H1 (cell line): ENCODE measurements at regions not wholly inside any gene's neighbourhood (a gene's known extent, or its start where the extent isn't known, plus 50 kb on each side); places are given as distances from the start of the nearest gene placed in this dataset.
A peak's percentile ranks its signal among the peaks of the same experiment; 100 is the strongest.

ENCODE experiments used
- CTCF ChIA-PET: fragments of 300-600 bp; sonication (Branson Sonifier 250); formaldehyde crosslinking; loops from one replicate; lab custom pipeline; 2021; ENCODE audit not compliant: partially characterized antibody; lab: Charles Lee
- POLR2A ChIA-PET: fragments of 300-600 bp; sonication (Branson Sonifier 250); formaldehyde crosslinking; loops from one replicate; lab custom pipeline; 2021; ENCODE audit warnings: inconsistent platforms; ENCODE audit not compliant: partially characterized antibody; lab: Charles Lee
- DNase-seq, 2 experiments: peaks; one replicate each; pipeline versions ENCODE4 v3.0.0 to v3.0.0-alpha.2; 2010 to 2022; ENCODE audit warnings: low spot score in 2 of 2, low read depth in 1 of 2, mixed read lengths in 1 of 2
- FAIRE-seq: peaks from 2 replicates; lab custom pipeline; 2011; peaks lifted over from hg19 to GRCh38; lab: Jason Lieb, UNC
- H2AFZ ChIP-seq: 2 replicates; pipeline ENCODE4 v1.8.1; 2012; ENCODE audit warnings: low read length, inconsistent platforms
- H2AK5ac ChIP-seq: 2 replicates; pipeline ENCODE4 v1.6.1; 2013; ENCODE audit warnings: low read depth, low read length
- H2BK120ac ChIP-seq: replicated peaks from 2 replicates; pipeline ENCODE3; 2013; ENCODE audit warnings: low read depth, low read length, inconsistent platforms
- H2BK12ac ChIP-seq: 2 replicates; pipeline ENCODE4 v1.6.1; 2013; ENCODE audit warnings: low read depth, low read length
- H2BK15ac ChIP-seq: 2 replicates; pipeline ENCODE4 v1.6.1; 2013; ENCODE audit warnings: low read length
- H2BK20ac ChIP-seq: 2 replicates; pipeline ENCODE4 v1.6.1; 2013; ENCODE audit warnings: low read length
- H2BK5ac ChIP-seq: 2 replicates; pipeline ENCODE4 v1.6.1; 2013; ENCODE audit warnings: low read depth, low read length
- H3K14ac ChIP-seq: 2 replicates; pipeline ENCODE4 v1.6.1; 2013; ENCODE audit warnings: inconsistent platforms; ENCODE audit not compliant: insufficient read length
- H3K18ac ChIP-seq: 2 replicates; pipeline ENCODE4 v1.6.1; 2013; ENCODE audit warnings: low read length; ENCODE audit errors: extremely low read depth
- H3K23ac ChIP-seq: 2 replicates; pipeline ENCODE4 v1.6.1; 2013; ENCODE audit warnings: inconsistent platforms; ENCODE audit not compliant: insufficient read length
- H3K23me2 ChIP-seq: 2 replicates; pipeline ENCODE4 v1.6.1; 2013; ENCODE audit warnings: low read depth, low read length
- H3K27ac ChIP-seq: 2 replicates; pipeline ENCODE4 v1.6.1; 2011; ENCODE audit warnings: low read depth, low read length, inconsistent platforms
- H3K27me3 ChIP-seq, 4 experiments: replicated peaks in 1 of 4; 1 replicate in 1 of 4; 2 replicates in 3 of 4; pipeline versions ENCODE4 v1.6.1 to v1.8.1; 2011 to 2013; ENCODE audit warnings: low read length in 3 of 4, mild to moderate bottlenecking in 3 of 4, inconsistent platforms in 2 of 4, mixed read lengths in 2 of 4, moderate library complexity in 1 of 4; ENCODE audit not compliant: control insufficient read depth in 3 of 4, insufficient read depth in 3 of 4; ENCODE audit errors: extremely low read depth in 1 of 4
- H3K36me3 ChIP-seq, 4 experiments: 2 replicates each; pipeline versions ENCODE4 v1.6.1 to v1.8.1; 2011 to 2013; ENCODE audit warnings: mild to moderate bottlenecking in 4 of 4, low read length in 3 of 4, moderate library complexity in 2 of 4, control low read depth in 1 of 4, inconsistent platforms in 1 of 4; ENCODE audit not compliant: insufficient read depth in 4 of 4, control insufficient read depth in 2 of 4
- H3K4ac ChIP-seq: replicated peaks from 2 replicates; pipeline ENCODE3; 2013; ENCODE audit warnings: low read length, low read depth, mixed read lengths, inconsistent platforms; ENCODE audit not compliant: insufficient read length
- H3K4me1 ChIP-seq, 4 experiments: replicated peaks in 1 of 4; 1 replicate in 1 of 4; 2 replicates in 3 of 4; pipeline versions ENCODE4 v1.6.1 to v1.8.1; 2011 to 2013; ENCODE audit warnings: low read length in 3 of 4, inconsistent platforms in 2 of 4, mixed read lengths in 1 of 4; ENCODE audit not compliant: insufficient read depth in 4 of 4, control insufficient read depth in 3 of 4
- H3K4me2 ChIP-seq, 2 experiments: 2 replicates each; pipeline versions ENCODE4 v1.6.1 to v1.8.1; 2011 to 2013; ENCODE audit warnings: low read depth in 2 of 2, low read length in 2 of 2, control low read depth in 1 of 2, inconsistent platforms in 1 of 2, mild to moderate bottlenecking in 1 of 2; ENCODE audit not compliant: insufficient read depth in 1 of 2
- H3K4me3 ChIP-seq, 4 experiments: fragments of 200-600, 300-600 bp in 1 of 4; sonication (generic), shearing (Covaris generic), sonication (Bioruptor Twin) in 1 of 4; 2 replicates each; pipeline versions ENCODE4 v1.5.1 to v1.8.1; 2011 to 2016; ENCODE audit warnings: low read length in 4 of 4, low read depth in 3 of 4, control low read depth in 2 of 4, inconsistent platforms in 2 of 4, mild to moderate bottlenecking in 2 of 4, mixed read lengths in 1 of 4, moderate library complexity in 1 of 4; ENCODE audit not compliant: insufficient read depth in 2 of 4; ENCODE audit errors: extremely low read depth in 1 of 4
- H3K56ac ChIP-seq: replicated peaks from 2 replicates; pipeline ENCODE3; 2013; ENCODE audit warnings: low read depth, mild to moderate bottlenecking, mixed read lengths, low read length, inconsistent platforms; ENCODE audit not compliant: insufficient read length
- H3K79me1 ChIP-seq: 2 replicates; pipeline ENCODE4 v1.6.1; 2013; ENCODE audit warnings: low read depth, low read length, control low read depth
- H3K79me2 ChIP-seq, 2 experiments: 2 replicates each; pipeline versions ENCODE4 v1.6.1 to v1.8.1; 2012 to 2013; ENCODE audit warnings: low read length in 2 of 2, mild to moderate bottlenecking in 2 of 2, inconsistent platforms in 1 of 2; ENCODE audit not compliant: insufficient read depth in 2 of 2, control insufficient read depth in 1 of 2
- H3K9ac ChIP-seq, 4 experiments: replicated peaks in 1 of 4; 1 replicate in 1 of 4; 2 replicates in 3 of 4; pipeline versions ENCODE4 v1.6.1 to v1.8.1; 2011 to 2013; ENCODE audit warnings: low read depth in 3 of 4, low read length in 3 of 4, control low read depth in 2 of 4, mild to moderate bottlenecking in 2 of 4, moderate library complexity in 2 of 4, inconsistent platforms in 1 of 4; ENCODE audit errors: extremely low read depth in 1 of 4
- H3K9me3 ChIP-seq, 2 experiments: 2 replicates each; pipeline versions ENCODE4 v1.6.1 to v1.8.1; 2012 to 2013; ENCODE audit warnings: mild to moderate bottlenecking in 2 of 2, moderate library complexity in 2 of 2, control low read depth in 1 of 2, inconsistent platforms in 1 of 2, low read depth in 1 of 2, low read length in 1 of 2, mixed read lengths in 1 of 2; ENCODE audit not compliant: insufficient read depth in 2 of 2
- H4K20me1 ChIP-seq, 2 experiments: replicated peaks in 1 of 2; 2 replicates each; pipeline versions ENCODE3 to v1.8.1; 2011 to 2013; ENCODE audit warnings: inconsistent platforms in 2 of 2, low read length in 2 of 2, mild to moderate bottlenecking in 1 of 2; ENCODE audit not compliant: insufficient read depth in 2 of 2, control insufficient read depth in 1 of 2
- H4K5ac ChIP-seq: 2 replicates; pipeline ENCODE4 v1.6.1; 2013; ENCODE audit warnings: low read length, low read depth, mixed read lengths, inconsistent platforms; ENCODE audit not compliant: insufficient read length
- H4K8ac ChIP-seq: 2 replicates; pipeline ENCODE4 v1.8.0; 2013; ENCODE audit warnings: mild to moderate bottlenecking, moderate library complexity, low read length, inconsistent platforms; ENCODE audit not compliant: insufficient read depth; ENCODE audit errors: extremely low read depth
- H4K91ac ChIP-seq: replicated peaks from 2 replicates; pipeline ENCODE3; 2013; ENCODE audit warnings: low read length, mixed read lengths, inconsistent platforms; ENCODE audit not compliant: insufficient read length
- ATF3 ChIP-seq: IDR thresholded peaks from 2 replicates; pipeline ENCODE4 v1.6.1; 2011; ENCODE audit warnings: low read depth, mild to moderate bottlenecking, low read length; ENCODE audit not compliant: insufficient read depth
- CEBPB ChIP-seq: IDR thresholded peaks from 2 replicates; pipeline ENCODE4 v1.6.1; 2012; ENCODE audit warnings: low read depth, low read length
- CHD2 ChIP-seq: IDR thresholded peaks from 2 replicates; pipeline ENCODE4 v1.6.1; 2012; ENCODE audit warnings: low read length, improper control_type of control experiment
- EP300 ChIP-seq, 2 experiments: IDR thresholded peaks; 1 replicate in 1 of 2; 2 replicates in 1 of 2; pipeline ENCODE4 v1.6.1; 2011 to 2012; ENCODE audit warnings: low read depth in 2 of 2, low read length in 2 of 2, mild to moderate bottlenecking in 2 of 2, borderline replicate concordance in 1 of 2, inconsistent platforms in 1 of 2, moderate library complexity in 1 of 2
- KDM4A ChIP-seq: IDR thresholded peaks from one replicate; pipeline ENCODE4 v1.7.1; 2012; ENCODE audit warnings: low read depth, mild to moderate bottlenecking, moderate library complexity, low read length, inconsistent platforms; ENCODE audit not compliant: severe bottlenecking
- KDM5A ChIP-seq: fragments of 200-600 bp; IDR thresholded peaks from 2 replicates; pipeline ENCODE4 v1.7.1; 2012; ENCODE audit warnings: mild to moderate bottlenecking, low read length, inconsistent platforms, mixed read lengths
- PHF8 ChIP-seq: fragments of 200-600 bp; sonication (generic); conservative IDR thresholded peaks from 2 replicates; pipeline ENCODE4 v1.7.1; 2012; ENCODE audit warnings: low read depth, mild to moderate bottlenecking, inconsistent platforms, low read length, moderate library complexity
- SIN3A ChIP-seq, 2 experiments: IDR thresholded peaks in 1 of 2; conservative IDR thresholded peaks in 1 of 2; 2 replicates each; pipeline ENCODE4 v1.6.1; 2011 to 2012; ENCODE audit warnings: low read length in 2 of 2, improper control_type of control experiment in 1 of 2, low read depth in 1 of 2, mild to moderate bottlenecking in 1 of 2
- WGBS, 2 experiments: shearing (Covaris generic) in 1 of 2; methylation state at CpG; one replicate each; pipeline versions ENCODE4 v1.1.6 to v1.1.7; 2013 to 2015; ENCODE audit warnings: low lambda C conversion rate in 2 of 2, mixed read lengths in 2 of 2, inconsistent platforms in 1 of 2, low coverage in 1 of 2, missing lambda C conversion rate in 1 of 2; ENCODE audit not compliant: insufficient replicate concordance in 2 of 2, insufficient coverage in 1 of 2, insufficient read length in 1 of 2; ENCODE audit errors: extremely low coverage in 1 of 2, missing lambda C conversion rate in 1 of 2; 5-methylcytosine and 5-hydroxymethylcytosine counted together
- TF ChIP-seq, protein P1 (sequence below), 3 experiments: IDR thresholded peaks; 1 replicate in 2 of 3; 2 replicates in 1 of 3; pipeline versions ENCODE4 v1.5.1 to v1.6.1; 2011; ENCODE audit warnings: low read length in 3 of 3, mild to moderate bottlenecking in 3 of 3, inconsistent platforms in 2 of 3, low read depth in 1 of 3, moderate library complexity in 1 of 3; ENCODE audit not compliant: insufficient read depth in 1 of 3; ENCODE audit errors: control extremely low read depth in 1 of 3
- TF ChIP-seq, protein P2 (sequence below): IDR thresholded peaks from 2 replicates; pipeline ENCODE4 v1.6.1; 2012; ENCODE audit warnings: inconsistent platforms

GRCh38 chr17:62866471-62866870 lies 58.4 kb upstream of the MARCHF10 start:
- H3K9me3 ChIP-seq: no peaks in the 10 kb centered on the region
- no peak overlapping the region for H3K4me2 ChIP-seq
- no peak overlapping the region for H3K4me3 ChIP-seq
- no peak overlapping the region for H2AK5ac ChIP-seq
- H3K23me2 ChIP-seq: peaks cover 2% of the 10 kb centered on the region; the same call in 1 of the 2 replicates
- no peak overlapping the region for H4K5ac ChIP-seq
- no peak overlapping the region for H2AFZ ChIP-seq
- no peak overlapping the region for H3K23ac ChIP-seq
- H2BK5ac ChIP-seq: no peak overlapping the region
- no peak overlapping the region for H4K8ac ChIP-seq
- no peak overlapping the region for H3K9ac ChIP-seq
- no peak overlapping the region for H3K4ac ChIP-seq
- no peak overlapping the region for H3K27ac ChIP-seq
- no peak overlapping the region for H3K18ac ChIP-seq
- H3K79me2 ChIP-seq: no peaks in the 10 kb centered on the region
- no peak overlapping the region for H2BK120ac ChIP-seq
- ChIA-PET CTCF (no interaction called here), POLR2A (no interaction called here)
- FAIRE-seq: no peak
- no peak overlapping the region for H2BK20ac ChIP-seq
- DNase-seq: peak in 1 of 2 experiments; percentile 7
- H3K27me3 ChIP-seq: no peaks in the 10 kb centered on the region
- H3K36me3 ChIP-seq: no peaks in the 10 kb centered on the region
- H4K20me1 ChIP-seq: no peaks in the 10 kb centered on the region
- H3K14ac ChIP-seq: no peak overlapping the region
- no peak overlapping the region for H3K56ac ChIP-seq
- peaks cover 0 to 17% (median 7%) of the 10 kb centered on the region in 4 experiments; a peak in 5 of 7 replicates for H3K4me1 ChIP-seq
- H2BK15ac ChIP-seq: no peak overlapping the region
- no peaks in the 10 kb centered on the region for H3K79me1 ChIP-seq
- H4K91ac ChIP-seq: no peak overlapping the region
- H2BK12ac ChIP-seq: no peak overlapping the region
- 91% methylated on average over 3 of the region's 3 CpGs; no CpG with 5 or more reads in 1 of the 2 experiments for WGBS, 2 experiments
- TF ChIP-seq EP300 (IDR thresholded peaks at IDR 0.05; ENCODE audit: borderline replicate concordance in 1 of 2, low read depth in 2 of 2, low read length in 2 of 2) (no peak), CHD2 (no peak), ATF3 (no peak), KDM4A (no peak), PHF8 (no peak), CEBPB (no peak), KDM5A (no peak), SIN3A (conservative IDR thresholded peaks at IDR 0.05 in 1 of 2, IDR thresholded peaks at IDR 0.05 in 1 of 2; ENCODE audit: low read depth in 1 of 2, low read length in 2 of 2) (no peak)
- TF ChIP-seq, protein P1, sequence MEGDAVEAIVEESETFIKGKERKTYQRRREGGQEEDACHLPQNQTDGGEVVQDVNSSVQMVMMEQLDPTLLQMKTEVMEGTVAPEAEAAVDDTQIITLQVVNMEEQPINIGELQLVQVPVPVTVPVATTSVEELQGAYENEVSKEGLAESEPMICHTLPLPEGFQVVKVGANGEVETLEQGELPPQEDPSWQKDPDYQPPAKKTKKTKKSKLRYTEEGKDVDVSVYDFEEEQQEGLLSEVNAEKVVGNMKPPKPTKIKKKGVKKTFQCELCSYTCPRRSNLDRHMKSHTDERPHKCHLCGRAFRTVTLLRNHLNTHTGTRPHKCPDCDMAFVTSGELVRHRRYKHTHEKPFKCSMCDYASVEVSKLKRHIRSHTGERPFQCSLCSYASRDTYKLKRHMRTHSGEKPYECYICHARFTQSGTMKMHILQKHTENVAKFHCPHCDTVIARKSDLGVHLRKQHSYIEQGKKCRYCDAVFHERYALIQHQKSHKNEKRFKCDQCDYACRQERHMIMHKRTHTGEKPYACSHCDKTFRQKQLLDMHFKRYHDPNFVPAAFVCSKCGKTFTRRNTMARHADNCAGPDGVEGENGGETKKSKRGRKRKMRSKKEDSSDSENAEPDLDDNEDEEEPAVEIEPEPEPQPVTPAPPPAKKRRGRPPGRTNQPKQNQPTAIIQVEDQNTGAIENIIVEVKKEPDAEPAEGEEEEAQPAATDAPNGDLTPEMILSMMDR (IDR thresholded peaks at IDR 0.05; ENCODE audit: control extremely low read depth in 1 of 3, insufficient read depth in 1 of 3, low read depth in 1 of 3, low read length in 3 of 3): no peak
- TF ChIP-seq, protein P2, sequence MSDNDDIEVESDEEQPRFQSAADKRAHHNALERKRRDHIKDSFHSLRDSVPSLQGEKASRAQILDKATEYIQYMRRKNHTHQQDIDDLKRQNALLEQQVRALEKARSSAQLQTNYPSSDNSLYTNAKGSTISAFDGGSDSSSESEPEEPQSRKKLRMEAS: no peak
